ENCODE measurements at regions not wholly inside any gene's neighbourhood (a gene's known extent, or its start where the extent isn't known, plus 50 kb on each side); places are given as distances from the start of the nearest gene placed in this dataset.

- TF ChIP-seq, protein P1, sequence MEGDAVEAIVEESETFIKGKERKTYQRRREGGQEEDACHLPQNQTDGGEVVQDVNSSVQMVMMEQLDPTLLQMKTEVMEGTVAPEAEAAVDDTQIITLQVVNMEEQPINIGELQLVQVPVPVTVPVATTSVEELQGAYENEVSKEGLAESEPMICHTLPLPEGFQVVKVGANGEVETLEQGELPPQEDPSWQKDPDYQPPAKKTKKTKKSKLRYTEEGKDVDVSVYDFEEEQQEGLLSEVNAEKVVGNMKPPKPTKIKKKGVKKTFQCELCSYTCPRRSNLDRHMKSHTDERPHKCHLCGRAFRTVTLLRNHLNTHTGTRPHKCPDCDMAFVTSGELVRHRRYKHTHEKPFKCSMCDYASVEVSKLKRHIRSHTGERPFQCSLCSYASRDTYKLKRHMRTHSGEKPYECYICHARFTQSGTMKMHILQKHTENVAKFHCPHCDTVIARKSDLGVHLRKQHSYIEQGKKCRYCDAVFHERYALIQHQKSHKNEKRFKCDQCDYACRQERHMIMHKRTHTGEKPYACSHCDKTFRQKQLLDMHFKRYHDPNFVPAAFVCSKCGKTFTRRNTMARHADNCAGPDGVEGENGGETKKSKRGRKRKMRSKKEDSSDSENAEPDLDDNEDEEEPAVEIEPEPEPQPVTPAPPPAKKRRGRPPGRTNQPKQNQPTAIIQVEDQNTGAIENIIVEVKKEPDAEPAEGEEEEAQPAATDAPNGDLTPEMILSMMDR (conservative IDR thresholded peaks at IDR 0.05 in 1 of 2, IDR thresholded peaks at IDR 0.05 in 1 of 2; ENCODE audit: low read depth in 1 of 2, low read length in 2 of 2): no peak
- TF ChIP-seq EZH2 (IDR thresholded peaks at IDR 0.05; ENCODE audit: low read length, missing control alignments): no peak
Measured at GRCh38 chr9:78903581-78903980, 606.7 kb downstream of the PSAT1 start.
